ENCODE measurements at regions not wholly inside any gene's neighbourhood (a gene's known extent, or its start where the extent isn't known, plus 50 kb on each side); places are given as distances from the start of the nearest gene placed in this dataset.
"Not testable (repeated sequence)": the region's sequence is repeated elsewhere in the genome, so short reads cannot be mapped to it uniquely, and the experiment has no call there.

- WGBS, result 66% methylated on average over 8 of the region's 8 CpGs
- Histone ChIP-seq H3K4me1 (ENCODE audit: insufficient read depth) (no peaks in the 10 kb centered on the region), H3K4me3 (ENCODE audit: low read depth, low read length) (no peak overlapping the region), H3K27ac (ENCODE audit: low read depth) (no peak overlapping the region), H3K36me3 (ENCODE audit: insufficient read depth) (no peaks in the 10 kb centered on the region)
- DNase-seq (ENCODE audit: extremely low spot score), result no peak
Measured at GRCh38 chr2:22970284-22970975, 414.5 kb upstream of the KLHL29 start.

- Histone ChIP-seq H3K27ac (ENCODE audit: low read depth) (no peak overlapping the region), H3K36me3 (ENCODE audit: insufficient read depth) (no peaks in the 10 kb centered on the region), H3K4me3 (ENCODE audit: low read depth, low read length) (no peak overlapping the region), H3K4me1 (ENCODE audit: insufficient read depth) (no peaks in the 10 kb centered on the region)
- DNase-seq (ENCODE audit: extremely low spot score), result no peak
- 74% methylated on average over 2 of the region's 2 CpGs for WGBS
Measured at GRCh38 chr2:22970991-22971390, 414.0 kb upstream of the KLHL29 start.

GRCh38 chr2:22981785-22982184 lies 403.2 kb upstream of the KLHL29 start:
- 75% methylated on average over 1 of the region's 1 CpG for WGBS
- Histone ChIP-seq H3K36me3 (ENCODE audit: insufficient read depth) (no peaks in the 10 kb centered on the region), H3K4me3 (ENCODE audit: low read depth, low read length) (no peak overlapping the region), H3K4me1 (ENCODE audit: insufficient read depth) (no peaks in the 10 kb centered on the region), H3K27ac (ENCODE audit: low read depth) (no peak overlapping the region)
- DNase-seq (ENCODE audit: extremely low spot score), result no peak

- not testable (repeated sequence) for DNase-seq (ENCODE audit: extremely low spot score); H3K4me1 ChIP-seq (ENCODE audit: insufficient read depth); H3K36me3 ChIP-seq (ENCODE audit: insufficient read depth); H3K4me3 ChIP-seq (ENCODE audit: low read depth, low read length); H3K27ac ChIP-seq (ENCODE audit: low read depth)
- WGBS, result 92% methylated on average over 16 of the region's 25 CpGs
Measured at GRCh38 chr2:22984152-22984551, 400.8 kb upstream of the KLHL29 start.

- WGBS, result 85% methylated on average over 3 of the region's 3 CpGs
- no peaks in the 10 kb centered on the region for H3K36me3 ChIP-seq (ENCODE audit: insufficient read depth)
- H3K4me1 ChIP-seq (ENCODE audit: insufficient read depth), result no peaks in the 10 kb centered on the region
- H3K4me3 ChIP-seq (ENCODE audit: low read depth, low read length), result no peak overlapping the region
- DNase-seq (ENCODE audit: extremely low spot score), result no peak
- no peak overlapping the region for H3K27ac ChIP-seq (ENCODE audit: low read depth)
Measured at GRCh38 chr2:22990246-22990645, 394.7 kb upstream of the KLHL29 start.

- no peaks in the 10 kb centered on the region for H3K36me3 ChIP-seq (ENCODE audit: insufficient read depth)
- WGBS, result 77% methylated on average over 3 of the region's 3 CpGs
- no peak overlapping the region for H3K4me3 ChIP-seq (ENCODE audit: low read depth, low read length)
- H3K4me1 ChIP-seq (ENCODE audit: insufficient read depth), result no peaks in the 10 kb centered on the region
- no peak overlapping the region for H3K27ac ChIP-seq (ENCODE audit: low read depth)
- DNase-seq (ENCODE audit: extremely low spot score), result no peak
Measured at GRCh38 chr2:22991844-22992243, 393.1 kb upstream of the KLHL29 start.

DNA sequence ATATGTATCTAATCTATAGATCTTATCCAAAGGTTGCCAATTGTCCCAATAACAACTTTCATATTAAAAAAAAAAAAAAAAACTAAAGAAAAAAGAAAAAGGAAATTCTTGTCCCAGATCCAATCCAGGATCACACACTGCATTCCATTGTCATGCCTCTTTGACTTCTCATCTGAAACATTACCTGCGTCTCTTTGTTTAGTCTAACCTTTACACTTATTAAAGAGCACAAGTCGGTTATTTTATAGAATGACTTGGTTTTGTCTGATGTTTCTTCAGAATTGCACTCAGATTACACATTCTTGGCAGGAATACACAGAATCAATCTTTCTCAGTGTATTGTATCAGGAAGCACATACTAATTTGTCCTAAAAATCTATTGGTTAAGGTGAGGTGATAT lies 392.5 kb upstream of the KLHL29 start:
- Histone ChIP-seq H3K27ac (ENCODE audit: low read depth) (no peak overlapping the region), H3K4me1 (ENCODE audit: insufficient read depth) (no peaks in the 10 kb centered on the region), H3K4me3 (ENCODE audit: low read depth, low read length) (no peak overlapping the region), H3K36me3 (ENCODE audit: insufficient read depth) (no peaks in the 10 kb centered on the region)
- 89% methylated on average over 2 of the region's 2 CpGs for WGBS
- DNase-seq (ENCODE audit: extremely low spot score), result no peak

DNA sequence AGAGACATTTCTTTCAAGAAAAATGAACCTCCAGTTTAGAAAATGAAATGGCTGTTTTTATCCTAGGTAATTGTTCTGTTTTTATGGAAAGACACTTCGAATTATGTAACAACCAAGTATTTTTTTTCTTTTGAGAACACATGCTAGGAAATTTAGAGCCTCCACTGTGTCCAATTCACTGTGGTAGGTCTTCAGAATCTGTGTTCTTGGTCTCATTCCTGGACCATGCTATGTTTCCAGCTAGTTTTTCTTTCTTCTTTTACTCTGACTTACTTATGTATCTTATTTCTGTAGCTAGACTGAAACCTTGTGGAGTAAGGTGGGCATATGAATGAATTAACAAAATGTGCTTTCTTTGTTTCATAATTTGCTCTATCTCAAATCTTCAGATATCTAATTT lies 391.7 kb upstream of the KLHL29 start:
- Histone ChIP-seq H3K4me3 (ENCODE audit: low read depth, low read length) (no peak overlapping the region), H3K27ac (ENCODE audit: low read depth) (no peak overlapping the region), H3K4me1 (ENCODE audit: insufficient read depth) (no peaks in the 10 kb centered on the region), H3K36me3 (ENCODE audit: insufficient read depth) (no peaks in the 10 kb centered on the region)
- 73% methylated on average over 1 of the region's 1 CpG for WGBS
- no peak for DNase-seq (ENCODE audit: extremely low spot score)

- H3K4me3 ChIP-seq (ENCODE audit: low read depth, low read length), result no peak overlapping the region
- no peak overlapping the region for H3K27ac ChIP-seq (ENCODE audit: low read depth)
- DNase-seq (ENCODE audit: extremely low spot score), result no peak
- 95% methylated on average over 3 of the region's 3 CpGs for WGBS
- H3K36me3 ChIP-seq (ENCODE audit: insufficient read depth), result no peaks in the 10 kb centered on the region
- H3K4me1 ChIP-seq (ENCODE audit: insufficient read depth), result no peaks in the 10 kb centered on the region
Measured at GRCh38 chr2:22995576-22995975, 389.4 kb upstream of the KLHL29 start.

DNA sequence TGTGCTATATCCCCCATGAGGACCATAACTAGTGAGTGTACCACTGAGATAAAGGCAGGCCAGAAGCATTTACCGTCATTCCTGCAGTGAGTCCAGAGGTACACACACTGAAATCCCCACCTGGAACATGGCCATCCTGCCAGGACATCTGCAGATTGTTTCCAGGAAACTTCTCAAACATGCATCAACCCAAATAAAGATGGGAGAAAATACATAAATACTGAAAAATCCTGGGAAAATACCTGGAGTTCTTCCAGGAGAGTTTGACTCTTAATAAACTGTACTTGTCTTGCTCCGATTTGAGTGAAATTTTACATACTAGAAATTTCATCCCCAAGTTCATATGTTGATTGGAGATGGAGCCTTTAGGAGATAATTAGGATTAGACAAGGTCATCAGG lies 388.1 kb upstream of the KLHL29 start:
- Histone ChIP-seq H3K36me3 (ENCODE audit: insufficient read depth) (no peaks in the 10 kb centered on the region), H3K4me1 (ENCODE audit: insufficient read depth) (no peaks in the 10 kb centered on the region), H3K4me3 (ENCODE audit: low read depth, low read length) (no peak overlapping the region), H3K27ac (ENCODE audit: low read depth) (no peak overlapping the region)
- 38% methylated on average over 2 of the region's 2 CpGs for WGBS
- DNase-seq (ENCODE audit: extremely low spot score), result no peak

DNA sequence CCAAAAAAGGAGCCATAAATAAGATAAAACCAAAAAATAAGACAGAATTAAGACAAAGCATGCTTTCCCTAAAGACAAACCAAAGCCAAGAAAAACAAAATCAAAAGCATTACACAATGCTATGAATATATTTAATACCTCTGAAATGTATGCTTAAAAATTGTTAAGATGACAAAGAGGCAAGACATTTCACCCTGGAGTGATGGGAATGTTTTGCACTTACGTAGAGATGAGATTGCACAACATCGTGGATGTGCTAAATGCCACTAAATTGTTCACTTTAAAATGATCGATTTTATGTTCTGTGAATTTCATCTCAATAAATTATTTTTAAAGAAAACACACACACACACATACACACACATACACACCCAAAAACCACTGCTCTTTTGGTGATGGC lies 386.6 kb upstream of the KLHL29 start:
- Histone ChIP-seq H3K4me1 (ENCODE audit: insufficient read depth) (no peaks in the 10 kb centered on the region), H3K27ac (ENCODE audit: low read depth) (no peak overlapping the region), H3K36me3 (ENCODE audit: insufficient read depth) (no peaks in the 10 kb centered on the region), H3K4me3 (ENCODE audit: low read depth, low read length) (no peak overlapping the region)
- WGBS, result 89% methylated on average over 3 of the region's 3 CpGs
- no peak for DNase-seq (ENCODE audit: extremely low spot score)

- Histone ChIP-seq H3K27ac (ENCODE audit: low read depth) (no peak overlapping the region), H3K4me3 (ENCODE audit: low read depth, low read length) (no peak overlapping the region), H3K4me1 (ENCODE audit: insufficient read depth) (no peaks in the 10 kb centered on the region), H3K36me3 (ENCODE audit: insufficient read depth) (no peaks in the 10 kb centered on the region)
- 97% methylated on average over 4 of the region's 4 CpGs for WGBS
- no peak for DNase-seq (ENCODE audit: extremely low spot score)
Measured at GRCh38 chr2:22999951-23000350, 385.0 kb upstream of the KLHL29 start.

- DNase-seq (ENCODE audit: extremely low spot score), result no peak
- Histone ChIP-seq H3K36me3 (ENCODE audit: insufficient read depth) (no peaks in the 10 kb centered on the region), H3K4me3 (ENCODE audit: low read depth, low read length) (no peak overlapping the region), H3K27ac (ENCODE audit: low read depth) (no peak overlapping the region), H3K4me1 (ENCODE audit: insufficient read depth) (no peaks in the 10 kb centered on the region)
- 92% methylated on average over 1 of the region's 1 CpG for WGBS
Measured at GRCh38 chr2:23002234-23002633, 382.7 kb upstream of the KLHL29 start.

DNA sequence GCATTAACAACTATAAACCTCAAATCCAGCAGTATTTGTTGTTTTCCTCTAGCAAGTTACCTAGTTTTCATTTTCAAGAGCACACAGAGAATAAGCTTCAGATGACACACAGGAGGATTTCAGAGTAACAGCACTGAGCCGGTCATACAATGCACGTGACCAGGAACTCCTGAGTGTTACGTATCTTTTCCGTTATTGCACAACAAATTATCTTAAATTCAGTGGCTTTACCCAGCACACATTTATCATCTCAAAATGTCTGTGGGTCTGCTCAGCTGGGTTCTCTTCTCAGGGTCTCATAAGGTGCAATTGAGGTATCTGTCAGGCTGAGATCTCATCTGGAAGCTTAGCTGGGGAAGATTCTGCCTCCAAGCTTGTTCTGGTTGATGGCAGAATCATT lies 379.5 kb upstream of the KLHL29 start:
- Histone ChIP-seq H3K36me3 (ENCODE audit: insufficient read depth) (no peaks in the 10 kb centered on the region), H3K4me1 (ENCODE audit: insufficient read depth) (no peaks in the 10 kb centered on the region), H3K4me3 (ENCODE audit: low read depth, low read length) (no peak overlapping the region), H3K27ac (ENCODE audit: low read depth) (no peak overlapping the region)
- 89% methylated on average over 4 of the region's 4 CpGs for WGBS
- no peak for DNase-seq (ENCODE audit: extremely low spot score)

All from urinary bladder (tissue), 3 donors.